OCI-LY3 (cell line): ENCODE measurements at regions not wholly inside any gene's neighbourhood (a gene's known extent, or its start where the extent isn't known, plus 50 kb on each side); places are given as distances from the start of the nearest gene placed in this dataset.

Experiments
- H2AFZ ChIP-seq: fragments of 200-600, 300-600 bp; shearing (Covaris generic); 2 replicates; pipeline ENCODE4 v1.6.0; 2014; ENCODE audit warnings: antibody characterized with exemption, low read depth, low read length
- H3K27ac ChIP-seq: fragments of 200-600, 300-600 bp; sonication (generic); 2 replicates; pipeline ENCODE4 v1.5.1; 2014; ENCODE audit warnings: mild to moderate bottlenecking, low read length, moderate library complexity, mixed read lengths
- H3K27me3 ChIP-seq: fragments of 200-600, 300-600 bp; sonication (generic); 2 replicates; pipeline ENCODE4 v1.6.1; 2014; ENCODE audit warnings: low read depth, low read length, mixed read lengths
- H3K36me3 ChIP-seq: fragments of 200-600, 300-600 bp; sonication (generic); replicated peaks from 2 replicates; pipeline ENCODE3; 2014; ENCODE audit warnings: low read depth, low read length, mixed read lengths
- H3K4me1 ChIP-seq: fragments of 300-600, 200-600 bp; sonication (generic); 2 replicates; pipeline ENCODE4 v1.6.1; 2014; ENCODE audit warnings: low read length, mixed read lengths
- H3K4me2 ChIP-seq: fragments of 200-600, 300-600 bp; sonication (generic); 2 replicates; pipeline ENCODE4 v1.6.1; 2014; ENCODE audit warnings: low read length, mixed read lengths
- H3K4me3 ChIP-seq: fragments of 300-600, 200-600 bp; sonication (generic); 2 replicates; pipeline ENCODE4 v1.5.1; 2014; ENCODE audit warnings: antibody characterized with exemption, mild to moderate bottlenecking, low read length, moderate library complexity
- H3K79me2 ChIP-seq: fragments of 300-600, 200-600 bp; shearing (Covaris generic); 2 replicates; pipeline ENCODE4 v1.6.1; 2014; ENCODE audit warnings: mild to moderate bottlenecking, low read length, mixed read lengths
- H3K9ac ChIP-seq: fragments of 300-600, 200-600 bp; shearing (Covaris generic); 2 replicates; pipeline ENCODE4 v1.6.0; 2014; ENCODE audit warnings: mild to moderate bottlenecking, low read length, moderate library complexity
- H3K9me3 ChIP-seq: fragments of 200-600, 300-600 bp; shearing (Covaris generic); 2 replicates; pipeline ENCODE4 v1.6.1; 2014; ENCODE audit warnings: low read length, mixed read lengths; ENCODE audit not compliant: insufficient read depth
- H4K20me1 ChIP-seq: fragments of 200-600, 300-600 bp; sonication (generic); 2 replicates; pipeline ENCODE4 v1.6.1; 2016; ENCODE audit warnings: low read length, mixed read lengths; ENCODE audit not compliant: insufficient read depth
- EZH2phosphoT487 ChIP-seq: fragments of 200-600 bp; shearing (Covaris generic); IDR thresholded peaks from 2 replicates; pipeline ENCODE4 v1.6.1; 2018; ENCODE audit warnings: antibody characterized with exemption, mixed run types, low read depth
- TF ChIP-seq, protein P1 (sequence below): fragments of 200-600, 300-600 bp; sonication (generic); IDR thresholded peaks from 2 replicates; pipeline ENCODE4 v1.5.1; 2014; ENCODE audit warnings: antibody characterized with exemption, low read length, low read depth

DNA sequence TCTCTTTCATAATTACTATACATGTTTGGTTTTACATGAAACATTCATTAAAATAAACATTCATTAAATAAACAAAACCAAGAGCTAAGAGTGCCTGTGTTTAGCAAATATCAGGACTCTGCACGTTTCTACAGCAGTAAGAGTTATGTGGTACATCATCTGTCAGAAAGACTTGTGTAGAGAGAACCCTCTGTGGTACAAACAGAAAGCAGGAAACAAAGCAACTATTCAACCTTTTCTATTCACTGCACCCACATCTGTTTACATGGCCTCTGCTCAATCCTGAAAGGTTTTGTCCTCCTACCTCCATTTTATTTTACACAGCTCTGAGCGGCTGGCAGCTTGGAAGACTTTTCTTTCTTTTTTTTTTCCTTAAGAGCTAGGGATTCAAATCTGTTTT, 90.7 kb upstream of the PCDH18 start:
- Histone ChIP-seq H3K36me3 (no peaks in the 10 kb centered on the region), H3K27me3 (no peaks in the 10 kb centered on the region), H3K27ac (no peak overlapping the region), H3K4me3 (no peak overlapping the region), H3K9me3 (no peaks in the 10 kb centered on the region), H3K9ac (no peak overlapping the region), H3K4me2 (no peak overlapping the region), H2AFZ (peak overlapping the region; percentile 44), H3K79me2 (no peaks in the 10 kb centered on the region), H4K20me1 (no peaks in the 10 kb centered on the region), H3K4me1 (peaks cover 4% of the 10 kb centered on the region; the same call in 1 of the 2 replicates)
- TF ChIP-seq, protein P1, sequence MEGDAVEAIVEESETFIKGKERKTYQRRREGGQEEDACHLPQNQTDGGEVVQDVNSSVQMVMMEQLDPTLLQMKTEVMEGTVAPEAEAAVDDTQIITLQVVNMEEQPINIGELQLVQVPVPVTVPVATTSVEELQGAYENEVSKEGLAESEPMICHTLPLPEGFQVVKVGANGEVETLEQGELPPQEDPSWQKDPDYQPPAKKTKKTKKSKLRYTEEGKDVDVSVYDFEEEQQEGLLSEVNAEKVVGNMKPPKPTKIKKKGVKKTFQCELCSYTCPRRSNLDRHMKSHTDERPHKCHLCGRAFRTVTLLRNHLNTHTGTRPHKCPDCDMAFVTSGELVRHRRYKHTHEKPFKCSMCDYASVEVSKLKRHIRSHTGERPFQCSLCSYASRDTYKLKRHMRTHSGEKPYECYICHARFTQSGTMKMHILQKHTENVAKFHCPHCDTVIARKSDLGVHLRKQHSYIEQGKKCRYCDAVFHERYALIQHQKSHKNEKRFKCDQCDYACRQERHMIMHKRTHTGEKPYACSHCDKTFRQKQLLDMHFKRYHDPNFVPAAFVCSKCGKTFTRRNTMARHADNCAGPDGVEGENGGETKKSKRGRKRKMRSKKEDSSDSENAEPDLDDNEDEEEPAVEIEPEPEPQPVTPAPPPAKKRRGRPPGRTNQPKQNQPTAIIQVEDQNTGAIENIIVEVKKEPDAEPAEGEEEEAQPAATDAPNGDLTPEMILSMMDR: no peak
- TF ChIP-seq EZH2phosphoT487: no peak

DNA sequence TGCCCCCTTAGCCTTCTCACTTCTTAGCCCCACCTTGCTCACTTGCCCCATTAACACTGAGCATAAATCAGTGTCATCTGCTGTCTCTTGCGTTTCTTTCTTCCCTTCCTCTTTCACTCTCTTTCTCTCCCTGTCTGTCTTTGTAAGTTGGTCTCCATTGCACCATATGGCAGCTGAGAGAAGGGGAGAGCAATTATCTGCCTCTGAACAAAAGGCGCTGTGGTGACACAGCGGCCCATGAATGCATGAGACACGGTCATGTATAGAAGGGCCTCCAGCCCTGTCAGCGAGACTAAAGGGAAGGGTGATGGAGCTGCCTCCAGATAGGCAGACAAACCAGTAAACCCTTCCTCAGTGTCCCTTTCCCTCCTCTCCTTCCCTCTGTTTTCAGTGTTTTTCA, 88.8 kb upstream of the PCDH18 start:
- H3K79me2 ChIP-seq: no peaks in the 10 kb centered on the region
- H3K9me3 ChIP-seq: no peaks in the 10 kb centered on the region
- H3K4me2 ChIP-seq: no peak overlapping the region
- H3K4me1 ChIP-seq: peaks cover 4% of the 10 kb centered on the region; the same call in 1 of the 2 replicates
- H4K20me1 ChIP-seq: no peaks in the 10 kb centered on the region
- H3K27me3 ChIP-seq: no peaks in the 10 kb centered on the region
- H2AFZ ChIP-seq: peak overlapping the region; percentile 57; the same call in 1 of the 2 replicates
- TF ChIP-seq, protein P1: no peak
- no peak for TF ChIP-seq EZH2phosphoT487
- H3K27ac ChIP-seq: no peak overlapping the region
- H3K9ac ChIP-seq: no peak overlapping the region
- no peaks in the 10 kb centered on the region for H3K36me3 ChIP-seq
- H3K4me3 ChIP-seq: no peak overlapping the region

DNA sequence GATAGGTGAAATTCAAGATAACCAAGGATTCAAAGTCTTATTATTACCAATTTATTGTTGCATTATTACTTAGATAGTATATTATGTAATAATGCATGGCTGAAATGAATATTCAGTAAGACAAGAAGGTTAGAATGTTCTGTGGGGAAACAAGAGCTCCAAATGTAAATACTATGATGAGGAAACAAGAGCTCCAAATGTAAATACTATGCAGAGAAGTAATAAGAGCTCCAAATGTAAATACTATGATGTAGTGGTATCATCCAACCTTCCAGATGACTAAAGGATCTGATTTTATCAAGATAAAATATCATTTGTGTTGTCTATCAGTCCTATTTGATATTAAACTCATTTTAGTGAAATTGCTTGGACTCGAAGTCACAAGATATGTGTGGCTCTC, 82.2 kb upstream of the PCDH18 start:
- H3K27ac ChIP-seq: no peak overlapping the region

DNA sequence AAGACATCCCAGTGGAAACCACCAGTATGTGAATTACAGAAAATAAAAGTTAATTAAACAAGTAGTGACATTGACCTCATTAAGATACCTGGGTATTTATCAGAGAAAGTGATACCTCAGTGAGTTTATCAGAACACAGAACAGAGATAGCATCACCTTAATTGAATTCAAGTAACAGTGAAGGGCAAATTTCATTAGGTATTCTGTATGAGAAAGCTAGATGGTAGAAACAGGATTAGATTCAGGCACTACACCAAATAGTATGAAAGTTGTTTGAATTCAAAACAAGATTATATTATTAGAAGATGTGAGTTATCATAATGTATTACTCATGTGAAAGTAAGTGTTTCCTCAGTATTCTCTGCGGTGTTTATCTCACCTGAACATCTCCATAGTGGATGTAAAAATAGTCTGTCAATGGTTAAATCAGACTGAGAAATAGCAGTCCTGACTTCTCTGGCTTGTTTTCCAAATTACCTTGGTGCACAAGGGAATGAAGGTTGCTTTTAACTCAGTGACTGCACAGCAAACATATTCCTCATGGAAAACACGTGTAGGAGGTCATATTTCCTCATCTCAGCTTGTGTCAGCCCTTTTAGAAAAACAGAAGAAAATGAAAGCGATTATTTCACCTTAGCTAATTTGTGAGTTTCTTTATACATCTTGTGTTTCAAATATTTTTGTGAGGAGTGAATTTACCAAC, 79.9 kb upstream of the PCDH18 start:
- Histone ChIP-seq H3K9me3 (no peaks in the 10 kb centered on the region), H4K20me1 (no peaks in the 10 kb centered on the region), H3K4me2 (no peak overlapping the region), H2AFZ (0 out of 2 replicates have a peak overlapping the region, but pooled peaks have one; percentile 28), H3K36me3 (no peaks in the 10 kb centered on the region), H3K27ac (no peak overlapping the region), H3K9ac (no peak overlapping the region), H3K27me3 (no peaks in the 10 kb centered on the region), H3K4me3 (no peak overlapping the region), H3K4me1 (no peaks in the 10 kb centered on the region; the same call in 1 of the 2 replicates), H3K79me2 (no peaks in the 10 kb centered on the region)
- no peak for TF ChIP-seq EZH2phosphoT487
- TF ChIP-seq, protein P1: no peak

More for the DNA sequence above, 82.2 kb upstream of the PCDH18 start:
- no peak overlapping the region for H2AFZ ChIP-seq
- H3K9me3 ChIP-seq: no peaks in the 10 kb centered on the region
- H3K27me3 ChIP-seq: no peaks in the 10 kb centered on the region
- no peaks in the 10 kb centered on the region for H4K20me1 ChIP-seq
- H3K79me2 ChIP-seq: no peaks in the 10 kb centered on the region
- H3K4me2 ChIP-seq: no peak overlapping the region
- H3K9ac ChIP-seq: no peak overlapping the region
- no peak for TF ChIP-seq EZH2phosphoT487
- TF ChIP-seq, protein P1: no peak
- no peak overlapping the region for H3K4me3 ChIP-seq
- H3K36me3 ChIP-seq: no peaks in the 10 kb centered on the region
- H3K4me1 ChIP-seq: no peaks in the 10 kb centered on the region; the same call in 1 of the 2 replicates
